ENCODE measurements at regions not wholly inside any gene's neighbourhood (a gene's known extent, or its start where the extent isn't known, plus 50 kb on each side); places are given as distances from the start of the nearest gene placed in this dataset.

- Histone ChIP-seq H3K4me1 (ENCODE audit: low read length) (no peaks in the 10 kb centered on the region), H3K27me3 (replicated peaks; ENCODE audit: insufficient read depth, low read length) (no peaks in the 10 kb centered on the region), H3K9me3 (replicated peaks; ENCODE audit: insufficient read depth, low read length) (no peaks in the 10 kb centered on the region), H4K20me1 (ENCODE audit: insufficient read depth, low read length) (no peaks in the 10 kb centered on the region), H3K27ac (ENCODE audit: low read length) (no peak overlapping the region), H3K9me2 (replicated peaks; ENCODE audit: insufficient read depth, low read length) (no peaks in the 10 kb centered on the region), H3K4me3 (ENCODE audit: low read length) (no peak overlapping the region), H3K36me3 (replicated peaks; ENCODE audit: insufficient read depth, low read length) (no peaks in the 10 kb centered on the region), H3K79me2 (ENCODE audit: low read length) (no peaks in the 10 kb centered on the region), H3K9ac (ENCODE audit: low read length) (no peak overlapping the region), H3K4me2 (ENCODE audit: low read depth, low read length) (no peak overlapping the region), H2AFZ (ENCODE audit: low read length) (no peak overlapping the region), H3F3A (ENCODE audit: insufficient read depth, low read length) (no peaks in the 10 kb centered on the region)
- TF ChIP-seq EZH2 (optimal IDR thresholded peaks at IDR 0.05; ENCODE audit: low read depth, low read length) (no peak), EZH2phosphoT487 (IDR thresholded peaks at IDR 0.05; ENCODE audit: low read length) (no peak), CTCF (IDR thresholded peaks at IDR 0.05; ENCODE audit: low read length) (no peak)
- DNase-seq: no peak
Measured at GRCh38 chr3:76582098-76582497, 457.8 kb upstream of the ROBO2 start.

GRCh38 chr3:76582632-76583378, 457.1 kb upstream of the ROBO2 start:
- no peaks in the 10 kb centered on the region for H3F3A ChIP-seq (ENCODE audit: insufficient read depth, low read length)
- DNase-seq: no peak
- H3K36me3 ChIP-seq (replicated peaks; ENCODE audit: insufficient read depth, low read length): no peaks in the 10 kb centered on the region
- H3K27ac ChIP-seq (ENCODE audit: low read length): no peak overlapping the region
- H3K27me3 ChIP-seq (replicated peaks; ENCODE audit: insufficient read depth, low read length): no peaks in the 10 kb centered on the region
- H3K4me1 ChIP-seq (ENCODE audit: low read length): no peaks in the 10 kb centered on the region
- H3K4me2 ChIP-seq (ENCODE audit: low read depth, low read length): no peak overlapping the region
- H3K4me3 ChIP-seq (ENCODE audit: low read length): no peak overlapping the region
- no peak overlapping the region for H2AFZ ChIP-seq (ENCODE audit: low read length)
- no peak overlapping the region for H3K9ac ChIP-seq (ENCODE audit: low read length)
- H3K9me2 ChIP-seq (replicated peaks; ENCODE audit: insufficient read depth, low read length): no peaks in the 10 kb centered on the region
- H3K9me3 ChIP-seq (replicated peaks; ENCODE audit: insufficient read depth, low read length): no peaks in the 10 kb centered on the region
- no peak for TF ChIP-seq EZH2phosphoT487 (IDR thresholded peaks at IDR 0.05; ENCODE audit: low read length)
- TF ChIP-seq EZH2 (optimal IDR thresholded peaks at IDR 0.05; ENCODE audit: low read depth, low read length): no peak
- TF ChIP-seq CTCF (IDR thresholded peaks at IDR 0.05; ENCODE audit: low read length): no peak
- no peaks in the 10 kb centered on the region for H4K20me1 ChIP-seq (ENCODE audit: insufficient read depth, low read length)
- no peaks in the 10 kb centered on the region for H3K79me2 ChIP-seq (ENCODE audit: low read length)

- Histone ChIP-seq H3K4me1 (ENCODE audit: low read length) (no peaks in the 10 kb centered on the region), H3K36me3 (replicated peaks; ENCODE audit: insufficient read depth, low read length) (no peaks in the 10 kb centered on the region), H3K9me2 (replicated peaks; ENCODE audit: insufficient read depth, low read length) (no peaks in the 10 kb centered on the region), H3K9ac (ENCODE audit: low read length) (no peak overlapping the region), H3K9me3 (replicated peaks; ENCODE audit: insufficient read depth, low read length) (no peaks in the 10 kb centered on the region), H3K27ac (ENCODE audit: low read length) (no peak overlapping the region), H3K4me3 (ENCODE audit: low read length) (no peak overlapping the region), H3K4me2 (ENCODE audit: low read depth, low read length) (no peak overlapping the region), H3K27me3 (replicated peaks; ENCODE audit: insufficient read depth, low read length) (no peaks in the 10 kb centered on the region), H3F3A (ENCODE audit: insufficient read depth, low read length) (no peaks in the 10 kb centered on the region), H3K79me2 (ENCODE audit: low read length) (no peaks in the 10 kb centered on the region), H2AFZ (ENCODE audit: low read length) (no peak overlapping the region), H4K20me1 (ENCODE audit: insufficient read depth, low read length) (no peaks in the 10 kb centered on the region)
- TF ChIP-seq EZH2 (optimal IDR thresholded peaks at IDR 0.05; ENCODE audit: low read depth, low read length): no peak
- TF ChIP-seq EZH2phosphoT487 (IDR thresholded peaks at IDR 0.05; ENCODE audit: low read length): no peak
- peak; percentile 62 for TF ChIP-seq CTCF (IDR thresholded peaks at IDR 0.05; ENCODE audit: low read length)
- DNase-seq: peak; percentile 34
Measured at GRCh38 chr3:76585794-76586392, 454.0 kb upstream of the ROBO2 start.
